Caco-2 (cell line): ENCODE measurements at regions not wholly inside any gene's neighbourhood (a gene's known extent, or its start where the extent isn't known, plus 50 kb on each side); places are given as distances from the start of the nearest gene placed in this dataset.

Experiments used
- BruUV-seq: library from RNA; stranded (reverse); fragments of 400-500 nt; replicated peaks from 2 replicates; lab custom pipeline; 2021; lab: Mats Ljungman, UMichigan
- CTCF ChIA-PET: fragments of 300-600 bp; sonication (Branson Sonifier 250); formaldehyde crosslinking; loops from one replicate; lab custom pipeline; 2022; ENCODE audit warnings: antibody characterized with exemption; lab: Charles Lee
- POLR2A ChIA-PET: fragments of 300-600 bp; sonication (Branson Sonifier 250); formaldehyde crosslinking; loops from one replicate; lab custom pipeline; 2022; ENCODE audit warnings: antibody characterized with exemption; lab: Charles Lee
- DNase-seq, 2 experiments: peaks; one replicate each; pipeline versions ENCODE4 v3.0.0 to v3.0.0-alpha.2; 2020 to 2022
- H3K27me3 ChIP-seq: replicated peaks from 2 replicates; pipeline ENCODE4 v1.6.0; 2011; ENCODE audit warnings: low read length; ENCODE audit not compliant: control insufficient read depth, insufficient read depth
- H3K36me3 ChIP-seq: 2 replicates; pipeline ENCODE4 v1.5.1; 2011; ENCODE audit warnings: low read length; ENCODE audit not compliant: control insufficient read depth, insufficient read depth
- H3K4me1 ChIP-seq: fragments of 250-450 bp; sonication (Bioruptor Pico); 2 replicates; pipeline ENCODE4 v1.5.1; 2020; ENCODE audit warnings: mild to moderate bottlenecking
- H3K4me3 ChIP-seq: 2 replicates; pipeline ENCODE4 v1.5.1; 2011; ENCODE audit warnings: low read depth, mild to moderate bottlenecking, control low read depth, low read length
- H3K9me3 ChIP-seq: fragments of 250-450 bp; sonication (Bioruptor Pico); 2 replicates; pipeline ENCODE4 v1.5.1; 2020; ENCODE audit warnings: mild to moderate bottlenecking, moderate library complexity
- H3K27ac Mint-ChIP-seq: one replicate; pipeline ENCODE4 v1.8.0; 2022; ENCODE audit warnings: mixed read lengths; ENCODE audit not compliant: unreplicated experiment
- H3K27me3 Mint-ChIP-seq: one replicate; pipeline ENCODE4 v1.8.0; 2022; ENCODE audit warnings: mixed read lengths; ENCODE audit not compliant: insufficient read depth, unreplicated experiment
- H3K36me3 Mint-ChIP-seq: one replicate; pipeline ENCODE4 v1.8.0; 2022; ENCODE audit warnings: mild to moderate bottlenecking, mixed read lengths; ENCODE audit not compliant: insufficient read depth, unreplicated experiment
- H3K4me1 Mint-ChIP-seq: one replicate; pipeline ENCODE4 v1.8.0; 2022; ENCODE audit warnings: low read depth, mixed read lengths; ENCODE audit not compliant: unreplicated experiment
- H3K4me3 Mint-ChIP-seq: one replicate; pipeline ENCODE4 v1.8.0; 2022; ENCODE audit warnings: mild to moderate bottlenecking, moderate library complexity, mixed read lengths; ENCODE audit not compliant: unreplicated experiment
- H3K9me3 Mint-ChIP-seq: one replicate; pipeline ENCODE4 v1.8.0; 2022; ENCODE audit warnings: mixed read lengths; ENCODE audit not compliant: unreplicated experiment
- CTCF ChIP-seq, 2 experiments: fragments of 200-600 bp in 1 of 2; IDR thresholded peaks; 1 replicate in 1 of 2; 2 replicates in 1 of 2; pipeline versions ENCODE4 v1.5.1 to v1.8.0; 2011 to 2022; ENCODE audit warnings: antibody characterized with exemption in 1 of 2, control low read depth in 1 of 2, inconsistent platforms in 1 of 2, low read depth in 1 of 2, low read length in 1 of 2, mild to moderate bottlenecking in 1 of 2, moderate library complexity in 1 of 2; ENCODE audit not compliant: insufficient read depth in 1 of 2, severe bottlenecking in 1 of 2, unreplicated experiment in 1 of 2
- intact Hi-C: fragments of 100-400 bp; cut with micrococcal nuclease; formaldehyde crosslinking; loops from one replicate; pipeline ENCODE4 v1.10.0; 2022; ENCODE audit not compliant: unreplicated experiment

DNA sequence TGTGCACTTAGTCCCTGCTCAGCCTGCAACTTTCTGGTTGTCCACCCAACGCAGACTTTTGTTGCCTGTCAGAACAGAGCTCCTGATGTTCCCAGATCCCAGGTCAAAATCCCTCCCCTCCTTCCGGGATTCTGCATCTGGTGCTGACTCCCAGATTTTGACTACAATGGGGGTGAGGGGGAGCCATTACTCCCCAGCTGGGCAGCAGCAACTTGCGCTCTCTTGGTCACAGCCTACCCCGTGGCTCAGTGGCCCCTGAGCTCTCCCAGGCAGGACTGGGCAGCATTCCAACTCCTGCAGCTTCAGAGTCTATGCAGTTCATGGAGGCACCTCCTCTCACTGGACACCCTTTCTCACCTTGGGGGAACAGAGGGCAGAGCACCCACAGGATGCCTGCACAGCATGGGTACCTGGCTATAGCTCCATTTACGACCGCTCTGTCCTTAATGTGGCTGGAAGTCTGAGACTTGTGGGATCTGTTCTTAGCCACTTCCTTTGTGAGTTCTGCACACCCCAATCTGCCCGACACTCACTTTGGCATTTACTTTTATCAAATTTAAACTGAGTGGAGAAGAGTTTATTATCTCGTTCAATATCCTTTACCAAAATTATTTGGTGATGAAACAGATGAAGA, 545.5 kb upstream of the MGMT start:
- H3K36me3 ChIP-seq: no peaks in the 10 kb centered on the region
- Mint-ChIP-seq H3K9me3 (peaks cover 10% of the 10 kb centered on the region), H3K36me3 (no peaks in the 10 kb centered on the region), H3K4me3 (no peak overlapping the region), H3K27me3 (peaks cover 8% of the 10 kb centered on the region), H3K27ac (no peak overlapping the region), H3K4me1 (no peaks in the 10 kb centered on the region)
- ChIA-PET CTCF (no interaction called here), POLR2A (no interaction called here)
- intact Hi-C loops: no loop called here
- DNase-seq: no peak
- TF ChIP-seq CTCF (IDR thresholded peaks at IDR 0.05; ENCODE audit: insufficient read depth in 1 of 2, low read depth in 1 of 2, low read length in 1 of 2, severe bottlenecking in 1 of 2, unreplicated experiment in 1 of 2): no peak
- H3K4me3 ChIP-seq: no peak overlapping the region
- H3K27me3 ChIP-seq: no peaks in the 10 kb centered on the region
- no TSS peak for BruUV-seq
- no peaks in the 10 kb centered on the region for H3K4me1 ChIP-seq
- 0 out of 2 replicates have a peak, but pooled peaks cover 4% of the 10 kb centered on the region for H3K9me3 ChIP-seq

DNA sequence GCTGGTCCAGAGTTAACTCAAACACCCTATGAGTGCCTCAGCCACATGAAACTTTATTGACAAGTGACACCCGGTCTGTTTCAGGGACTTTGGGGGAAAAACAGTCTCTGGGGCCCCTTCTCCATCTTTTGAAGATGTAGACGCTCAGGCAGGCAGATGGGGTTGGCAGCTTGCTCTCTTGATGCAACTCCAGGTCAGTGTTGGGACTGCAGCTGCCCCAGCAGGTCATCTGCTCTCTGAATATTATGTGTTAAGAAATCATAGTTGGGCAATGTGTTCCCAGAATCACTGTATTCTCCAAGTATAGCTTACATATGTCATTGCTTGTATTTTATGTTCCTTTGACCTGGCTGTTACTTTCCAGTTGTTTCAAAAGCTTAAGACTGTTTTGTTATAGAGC, 544.9 kb upstream of the MGMT start:
- ChIA-PET POLR2A (no interaction called here), CTCF (no interaction called here)
- TF ChIP-seq CTCF (IDR thresholded peaks at IDR 0.05; ENCODE audit: insufficient read depth in 1 of 2, low read depth in 1 of 2, low read length in 1 of 2, severe bottlenecking in 1 of 2, unreplicated experiment in 1 of 2): no peak
- BruUV-seq: no TSS peak
- H3K27ac Mint-ChIP-seq: no peak overlapping the region
- Histone ChIP-seq H3K27me3 (no peaks in the 10 kb centered on the region), H3K36me3 (no peaks in the 10 kb centered on the region), H3K4me1 (no peaks in the 10 kb centered on the region), H3K4me3 (no peak overlapping the region), H3K9me3 (0 out of 2 replicates have a peak, but pooled peaks cover 4% of the 10 kb centered on the region)
- no peaks in the 10 kb centered on the region for H3K4me1 Mint-ChIP-seq
- H3K9me3 Mint-ChIP-seq: peaks cover 10% of the 10 kb centered on the region
- H3K36me3 Mint-ChIP-seq: no peaks in the 10 kb centered on the region
- no peak for DNase-seq
- peaks cover 10% of the 10 kb centered on the region for H3K27me3 Mint-ChIP-seq
- intact Hi-C loops: no loop called here
- H3K4me3 Mint-ChIP-seq: no peak overlapping the region

DNA sequence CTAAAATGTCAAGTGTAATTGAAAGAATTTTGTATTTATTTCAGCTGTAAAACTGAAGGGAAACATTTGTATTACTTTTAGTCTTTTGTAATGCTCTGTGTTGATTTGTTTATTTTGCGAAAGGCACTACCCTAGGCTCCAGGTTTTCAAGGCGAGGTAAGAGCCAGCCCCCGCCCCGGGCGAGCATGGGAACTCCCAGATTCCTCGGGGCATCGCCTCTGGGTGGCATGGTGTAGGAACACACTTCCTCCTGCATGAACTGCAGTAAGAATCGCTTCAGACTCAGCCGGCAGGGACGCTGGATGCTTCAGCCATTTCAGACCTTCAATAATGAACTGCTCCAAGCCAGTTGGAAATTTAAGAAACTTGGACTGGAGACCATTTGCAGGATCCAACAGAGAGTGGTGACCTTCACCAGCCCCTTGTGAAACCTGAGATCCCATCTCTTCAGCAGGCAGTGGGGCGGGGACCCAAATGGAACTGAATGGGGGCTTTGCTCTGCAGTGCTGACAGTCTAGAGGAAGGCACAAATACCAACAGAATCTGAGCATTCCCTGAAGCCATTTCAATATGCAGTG, 544.3 kb upstream of the MGMT start:
- H3K36me3 ChIP-seq: no peaks in the 10 kb centered on the region
- no peak for TF ChIP-seq CTCF (IDR thresholded peaks at IDR 0.05; ENCODE audit: insufficient read depth in 1 of 2, low read depth in 1 of 2, low read length in 1 of 2, severe bottlenecking in 1 of 2, unreplicated experiment in 1 of 2)
- Mint-ChIP-seq H3K27ac (no peak overlapping the region), H3K27me3 (peaks cover 10% of the 10 kb centered on the region), H3K36me3 (no peaks in the 10 kb centered on the region), H3K9me3 (peaks cover 10% of the 10 kb centered on the region), H3K4me1 (no peaks in the 10 kb centered on the region), H3K4me3 (no peak overlapping the region)
- no peak overlapping the region for H3K4me3 ChIP-seq
- ChIA-PET POLR2A (no interaction called here), CTCF (no interaction called here)
- 0 out of 2 replicates have a peak, but pooled peaks cover 4% of the 10 kb centered on the region for H3K9me3 ChIP-seq
- no peaks in the 10 kb centered on the region for H3K27me3 ChIP-seq
- no peaks in the 10 kb centered on the region for H3K4me1 ChIP-seq
- intact Hi-C loops: no loop called here
- DNase-seq: no peak
- BruUV-seq: no TSS peak
